ENCODE measurements at regions not wholly inside any gene's neighbourhood (a gene's known extent, or its start where the extent isn't known, plus 50 kb on each side); places are given as distances from the start of the nearest gene placed in this dataset.

- no peak overlapping the region for H3K27ac ChIP-seq
- peaks cover 24% of the 10 kb centered on the region for H3K27me3 ChIP-seq
- H3K36me3 ChIP-seq: no peaks in the 10 kb centered on the region
- H3K4me1 ChIP-seq (ENCODE audit: control insufficient read depth in 1 of 2, insufficient read depth in 1 of 2, low read depth in 1 of 2, low read length in 1 of 2): no peaks in the 10 kb centered on the region
- no peak for TF ChIP-seq CTCF (IDR thresholded peaks at IDR 0.05)
- H3K4me3 ChIP-seq (ENCODE audit: low read depth in 1 of 2, low read length in 1 of 2): no peak overlapping the region
- no peaks in the 10 kb centered on the region for H3K9me3 ChIP-seq
Measured at GRCh38 chr16:50881956-50882355, 140.1 kb downstream of the CYLD start.

GRCh38 chr16:50881331-50881830 lies 139.5 kb downstream of the CYLD start:
- Histone ChIP-seq H3K27ac (no peak overlapping the region), H3K4me1 (ENCODE audit: control insufficient read depth in 1 of 2, insufficient read depth in 1 of 2, low read depth in 1 of 2, low read length in 1 of 2) (no peaks in the 10 kb centered on the region), H3K36me3 (no peaks in the 10 kb centered on the region), H3K27me3 (peaks cover 24% of the 10 kb centered on the region), H3K9me3 (no peaks in the 10 kb centered on the region), H3K4me3 (ENCODE audit: low read depth in 1 of 2, low read length in 1 of 2) (no peak overlapping the region)
- no peak for TF ChIP-seq CTCF (IDR thresholded peaks at IDR 0.05)

GRCh38 chr16:50880926-50881325 lies 139.0 kb downstream of the CYLD start:
- H3K4me3 ChIP-seq (ENCODE audit: low read depth in 1 of 2, low read length in 1 of 2): no peak overlapping the region
- no peak for TF ChIP-seq CTCF (IDR thresholded peaks at IDR 0.05)
- H3K27me3 ChIP-seq: peaks cover 24% of the 10 kb centered on the region
- H3K4me1 ChIP-seq (ENCODE audit: control insufficient read depth in 1 of 2, insufficient read depth in 1 of 2, low read depth in 1 of 2, low read length in 1 of 2): no peaks in the 10 kb centered on the region
- no peaks in the 10 kb centered on the region for H3K9me3 ChIP-seq
- no peak overlapping the region for H3K27ac ChIP-seq
- H3K36me3 ChIP-seq: no peaks in the 10 kb centered on the region

GRCh38 chr16:50879873-50880695 lies 138.2 kb downstream of the CYLD start:
- TF ChIP-seq CTCF (IDR thresholded peaks at IDR 0.05): no peak
- no peaks in the 10 kb centered on the region for H3K9me3 ChIP-seq
- no peak overlapping the region for H3K4me3 ChIP-seq (ENCODE audit: low read depth in 1 of 2, low read length in 1 of 2)

GRCh38 chr16:50878966-50879615 lies 137.2 kb downstream of the CYLD start:
- TF ChIP-seq CTCF (IDR thresholded peaks at IDR 0.05): no peak
- peaks cover 31% of the 10 kb centered on the region for H3K27me3 ChIP-seq
- no peaks in the 10 kb centered on the region for H3K36me3 ChIP-seq
- no peaks in the 10 kb centered on the region for H3K4me1 ChIP-seq (ENCODE audit: control insufficient read depth in 1 of 2, insufficient read depth in 1 of 2, low read depth in 1 of 2, low read length in 1 of 2)
- no peak overlapping the region for H3K4me3 ChIP-seq (ENCODE audit: low read depth in 1 of 2, low read length in 1 of 2)
- H3K9me3 ChIP-seq: no peaks in the 10 kb centered on the region
- H3K27ac ChIP-seq: no peak overlapping the region

More at GRCh38 chr16:50879873-50880695, 138.2 kb downstream of the CYLD start:
- Histone ChIP-seq H3K27me3 (peaks cover 24% of the 10 kb centered on the region), H3K36me3 (no peaks in the 10 kb centered on the region), H3K27ac (no peak overlapping the region), H3K4me1 (ENCODE audit: control insufficient read depth in 1 of 2, insufficient read depth in 1 of 2, low read depth in 1 of 2, low read length in 1 of 2) (no peaks in the 10 kb centered on the region)

Data from neutrophil (primary cell).